GM12873 (cell line): ENCODE measurements at regions not wholly inside any gene's neighbourhood (a gene's known extent, or its start where the extent isn't known, plus 50 kb on each side); places are given as distances from the start of the nearest gene placed in this dataset.

Experiments
- CTCF ChIP-seq: IDR thresholded peaks from 2 replicates; pipeline ENCODE4 v1.5.1; 2012; ENCODE audit warnings: low read depth, mild to moderate bottlenecking, moderate library complexity, low read length, control low read depth; ENCODE audit not compliant: insufficient read depth; ENCODE audit errors: missing control alignments

DNA sequence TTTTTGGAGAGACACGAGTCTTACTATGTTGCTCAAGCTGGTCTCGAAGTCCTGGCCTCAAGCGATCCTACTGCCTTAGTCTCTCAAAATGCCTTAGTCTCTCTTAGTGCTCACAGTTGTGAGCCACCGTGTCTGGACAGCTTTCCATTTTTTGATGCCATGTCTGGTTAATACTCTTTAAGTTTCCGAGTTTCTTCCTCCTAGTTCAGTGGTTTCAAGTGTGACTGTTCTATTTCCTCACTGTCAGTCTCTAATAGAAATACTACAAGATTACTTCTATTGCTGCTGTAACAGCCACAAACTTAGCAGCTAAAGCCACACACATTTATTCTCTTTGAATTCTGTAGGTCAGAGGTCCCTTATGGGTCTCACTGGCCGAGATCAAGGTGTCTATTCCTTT, 125.1 kb upstream of the MGAT5 start:
- TF ChIP-seq CTCF: no peak

DNA sequence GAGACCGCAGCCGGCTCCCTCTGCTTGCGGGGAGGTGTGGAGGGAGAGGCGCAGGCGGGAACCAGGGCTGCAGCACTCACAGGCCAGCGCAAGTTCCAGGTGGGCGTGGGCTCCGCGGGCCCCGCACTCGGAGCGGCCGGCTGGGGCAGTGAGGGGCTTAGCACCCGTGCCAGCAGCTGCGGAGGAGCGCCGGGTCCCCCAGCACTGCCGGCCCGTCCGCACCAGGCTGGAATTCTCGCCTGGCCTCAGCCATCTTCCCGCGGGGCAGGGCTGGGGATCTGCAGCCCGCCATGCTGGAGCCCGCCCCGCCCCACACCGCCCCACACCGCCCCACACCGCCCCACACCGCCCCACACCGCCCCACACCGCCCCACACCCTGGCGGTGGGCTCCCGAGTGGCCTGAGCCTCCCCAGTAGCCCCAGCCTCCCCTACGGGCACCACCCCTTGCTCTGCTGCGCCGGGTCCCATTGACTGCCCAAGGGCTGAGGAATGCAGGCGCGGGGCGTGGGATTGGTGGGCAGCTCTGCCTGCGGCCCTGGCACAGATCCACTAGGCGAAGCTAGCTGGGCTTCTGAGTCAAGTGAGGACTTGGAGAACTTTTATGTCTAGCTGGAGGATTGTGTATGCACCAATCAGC, 123.9 kb upstream of the MGAT5 start:
- no peak for TF ChIP-seq CTCF

DNA sequence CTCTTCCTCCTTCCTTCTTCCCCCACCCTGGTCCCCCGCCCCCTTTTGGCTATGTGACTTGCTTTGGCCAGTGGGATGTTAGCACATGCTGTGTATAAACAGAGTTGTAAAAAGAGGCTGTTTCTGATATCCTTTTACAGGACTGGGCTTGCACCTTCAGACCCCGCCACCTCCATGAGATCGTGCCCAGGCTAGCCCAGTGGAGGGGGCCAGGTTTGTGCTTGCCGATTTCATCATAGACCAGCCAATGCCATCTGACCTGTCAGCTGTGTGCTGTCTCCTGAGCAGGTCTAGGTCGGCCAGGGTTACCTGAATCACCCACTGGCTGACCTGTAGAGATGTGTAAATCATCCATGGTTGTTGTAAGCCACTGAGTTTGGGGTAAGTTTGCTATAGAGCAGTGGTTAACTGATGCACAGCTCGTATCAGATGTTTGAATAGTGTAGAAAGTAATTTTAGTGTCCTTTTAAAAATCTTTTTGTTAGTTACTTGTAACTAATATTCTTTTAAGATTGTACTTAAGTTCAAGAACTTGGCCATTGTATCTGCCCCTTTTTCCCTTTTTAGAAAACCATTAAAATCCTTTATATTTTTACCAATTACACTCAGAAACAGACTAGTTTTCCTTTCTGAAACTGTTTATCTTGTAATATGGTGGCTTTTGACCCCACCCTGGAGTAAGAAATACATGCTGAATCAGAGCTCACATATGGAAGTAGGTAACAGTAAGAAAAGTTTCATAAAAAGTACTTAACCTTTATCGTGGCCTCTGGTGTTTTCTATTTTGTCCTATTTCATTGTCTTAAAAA, 122.0 kb upstream of the MGAT5 start:
- TF ChIP-seq CTCF: no peak

DNA sequence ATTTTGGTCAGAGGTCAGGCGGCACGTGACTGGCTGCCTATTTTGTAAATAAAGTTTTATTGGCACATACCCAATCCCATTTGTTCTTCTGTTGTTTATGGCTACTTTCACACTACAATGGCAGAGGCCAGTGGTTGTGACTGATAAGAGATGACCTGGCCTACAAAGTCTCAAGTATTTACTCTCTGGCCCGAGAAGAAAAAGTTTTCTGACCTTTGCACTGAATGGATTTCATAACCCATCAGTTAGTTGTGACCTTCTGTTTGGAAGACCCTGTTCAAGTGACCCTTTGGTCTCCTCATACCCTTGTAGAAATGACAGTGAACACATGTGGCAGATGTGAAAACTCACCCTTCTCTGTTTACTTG, 121.4 kb upstream of the MGAT5 start:
- TF ChIP-seq CTCF: no peak

- no peak for TF ChIP-seq CTCF
Observed at GRCh38 chr2:134133622-134134312, 120.1 kb upstream of the MGAT5 start.

- no peak for TF ChIP-seq CTCF
Observed at GRCh38 chr2:134134313-134134706, 119.6 kb upstream of the MGAT5 start.

DNA sequence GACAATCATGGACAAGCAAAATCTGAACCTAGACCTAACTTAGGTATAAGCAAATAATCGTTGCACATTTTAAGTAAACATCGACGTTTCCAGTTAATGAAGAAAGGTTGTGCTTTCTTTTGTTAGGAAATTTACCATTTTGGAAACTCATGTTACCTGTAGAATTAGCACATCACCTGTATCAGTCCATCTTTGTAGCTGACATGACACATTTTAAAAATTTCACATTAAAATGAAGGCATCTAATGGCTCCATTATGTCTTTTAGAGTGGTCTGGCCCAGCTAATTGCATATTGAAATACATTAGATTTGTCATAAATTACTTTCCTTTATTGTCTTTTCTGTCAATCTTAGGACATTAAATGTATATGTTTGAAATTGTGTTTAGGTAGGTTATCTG, 119.0 kb upstream of the MGAT5 start:
- TF ChIP-seq CTCF: no peak
